Hematopoietic multipotent progenitor cell treated with erythropoietin and hydrocortisone succinate and interleukin-3 and kit ligand, for 8 days (in vitro differentiated cells): ENCODE measurements at regions not wholly inside any gene's neighbourhood (a gene's known extent, or its start where the extent isn't known, plus 50 kb on each side); places are given as distances from the start of the nearest gene placed in this dataset.

Experiments
- DNase-seq: peaks from one replicate; pipeline ENCODE4 v3.0.0-alpha.2; 2015

- no peak for DNase-seq
These were observed 351.7 kb downstream of the METTL15 start for GRCh38 chr11:28459912-28460311.

- no peak for DNase-seq
These were observed 349.4 kb downstream of the METTL15 start for GRCh38 chr11:28457481-28458065.

GRCh38 chr11:28448186-28448585, 340.0 kb downstream of the METTL15 start:
- DNase-seq, result no peak

- no peak for DNase-seq
These were observed 339.0 kb downstream of the METTL15 start for GRCh38 chr11:28447226-28447625.

- no peak for DNase-seq
These were observed 333.9 kb downstream of the METTL15 start for GRCh38 chr11:28442131-28442530.

- DNase-seq, result no peak
These were observed 331.2 kb downstream of the METTL15 start for GRCh38 chr11:28439403-28439802.

- DNase-seq, result no peak
These were observed 311.9 kb downstream of the METTL15 start for GRCh38 chr11:28420099-28420498.

- no peak for DNase-seq
These were observed 309.6 kb downstream of the METTL15 start for GRCh38 chr11:28417601-28418323.

GRCh38 chr11:28412029-28412428, 303.8 kb downstream of the METTL15 start:
- DNase-seq, result no peak

GRCh38 chr11:28401446-28401845, 293.3 kb downstream of the METTL15 start:
- DNase-seq, result no peak

GRCh38 chr11:28400331-28401100, 292.3 kb downstream of the METTL15 start:
- no peak for DNase-seq

- DNase-seq, result no peak
These were observed 285.2 kb downstream of the METTL15 start for GRCh38 chr11:28393348-28393747.

- no peak for DNase-seq
These were observed 276.2 kb downstream of the METTL15 start for GRCh38 chr11:28384418-28384817.

GRCh38 chr11:28383456-28383855, 275.3 kb downstream of the METTL15 start:
- no peak for DNase-seq
